Transverse colon (tissue), 4 donors: ENCODE measurements at regions not wholly inside any gene's neighbourhood (a gene's known extent, or its start where the extent isn't known, plus 50 kb on each side); places are given as distances from the start of the nearest gene placed in this dataset.
"Not testable (repeated sequence)": the region's sequence is repeated elsewhere in the genome, so short reads cannot be mapped to it uniquely, and the experiment has no call there.

Experiments
- DNase-seq: peaks from one replicate; pipeline ENCODE4 v3.0.0-alpha.2; 2019
- H3K27ac ChIP-seq, 4 donors: fragments of 200-600 bp; sonication (generic); 2 replicates each; pipeline ENCODE4 v1.5.1; 2016 to 2018; ENCODE audit warnings: inconsistent platforms in 4 of 4
- H3K27me3 ChIP-seq: fragments of 200-600 bp; sonication (generic); 2 replicates; pipeline ENCODE4 v1.5.1; 2017; ENCODE audit warnings: inconsistent platforms
- H3K36me3 ChIP-seq, 4 donors: fragments of 200-600 bp; sonication (generic); 2 replicates each; pipeline ENCODE4 v1.5.1; 2017 to 2019; ENCODE audit warnings: inconsistent platforms in 4 of 4
- H3K4me1 ChIP-seq, 4 donors: fragments of 200-600 bp; sonication (generic); 2 replicates each; pipeline ENCODE4 v1.5.1; 2017 to 2020; ENCODE audit warnings: inconsistent platforms in 4 of 4
- H3K4me3 ChIP-seq, 4 donors: fragments of 200-600 bp; sonication (generic); 1 replicate in 1 of 4; 2 replicates in 3 of 4; pipeline versions ENCODE4 v1.5.1 to v1.6.1; 2017 to 2019; ENCODE audit warnings: inconsistent platforms in 4 of 4
- H3K9me3 ChIP-seq, 2 donors: fragments of 200-600 bp; sonication (generic); 2 replicates each; pipeline ENCODE4 v1.5.1; 2017 to 2019; ENCODE audit warnings: inconsistent platforms in 2 of 2
- EP300 ChIP-seq: sonication (generic); formaldehyde crosslinking; IDR thresholded peaks from one replicate; pipeline ENCODE4 v1.6.1; 2017; ENCODE audit warnings: antibody characterized with exemption, low read depth
- POLR2A ChIP-seq: fragments of 450-650 bp; IDR thresholded peaks from one replicate; pipeline ENCODE4 v1.6.1; 2016; ENCODE audit warnings: antibody characterized with exemption, mild to moderate bottlenecking, moderate library complexity
- POLR2AphosphoS5 ChIP-seq, 3 donors: sonication (generic); formaldehyde crosslinking; IDR thresholded peaks; one replicate each; pipeline ENCODE4 v1.6.1; 2016; ENCODE audit warnings: antibody characterized with exemption in 3 of 3
- WGBS, 2 donors: methylation state at CpG; one replicate each; pipeline ENCODE4 v1.1.5; 2018; ENCODE audit warnings: low coverage in 1 of 2; 5-methylcytosine and 5-hydroxymethylcytosine counted together
- in situ Hi-C, 4 donors: fragments of 200-750 bp; cut with MboI; loops; one replicate each; pipeline versions ENCODE4 v1.15.0 to v1.15.1; 2017; ENCODE audit warnings: low sequenced_read_pairs in 3 of 4, low pct_ligation_motif_present in 1 of 4, low pct_unique_long_range_greater_than_20kb in 1 of 4
- intact Hi-C: fragments of 100-400 bp; cut with DNase I; formaldehyde crosslinking; loops from one replicate; pipeline ENCODE4 v1.15.1; 2023; ENCODE audit warnings: low total_unique reads
- TF ChIP-seq, protein P1 (sequence below), 5 experiments: fragments of 200-600 bp in 3 of 5; fragments of 450-650 bp in 2 of 5; sonication (generic) in 3 of 5; IDR thresholded peaks; 1 replicate in 2 of 5; 2 replicates in 3 of 5; pipeline ENCODE4 v1.5.1; 2016 to 2017; ENCODE audit warnings: antibody characterized with exemption in 5 of 5, inconsistent platforms in 3 of 5, mild to moderate bottlenecking in 2 of 5, moderate library complexity in 1 of 5

DNA sequence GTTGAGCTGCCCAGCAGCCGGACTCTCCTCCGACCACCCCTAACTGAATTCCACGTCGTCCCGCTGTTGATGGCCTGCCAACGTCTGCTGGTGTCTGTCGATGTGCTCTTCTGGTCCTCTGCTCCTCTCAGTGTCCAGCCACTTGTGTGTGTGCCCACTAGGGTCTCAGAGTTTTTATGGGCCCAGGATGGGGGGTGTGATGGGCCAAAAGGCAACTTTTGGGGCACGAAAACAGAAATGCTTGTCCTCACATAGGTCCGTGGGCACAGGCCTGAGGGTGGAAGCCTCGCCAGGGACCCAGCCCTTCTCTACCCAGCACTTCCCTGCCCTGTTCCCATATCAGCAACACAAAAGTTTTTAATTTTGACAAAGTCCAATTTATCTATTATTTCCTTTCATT is 85.7 kb upstream of the RUFY1 start:
- 85% methylated on average over 10 of the region's 10 CpGs; no CpG with 5 or more reads in 1 of the 2 donors for WGBS, 2 donors
- no peak for DNase-seq
- Histone ChIP-seq H3K27me3 (no peaks in the 10 kb centered on the region), H3K4me1 (no peaks in the 10 kb centered on the region), H3K36me3 (no peaks in the 10 kb centered on the region), H3K27ac (no peak overlapping the region), H3K9me3 (no peaks in the 10 kb centered on the region), H3K4me3 (no peak overlapping the region)
- TF ChIP-seq, protein P1, sequence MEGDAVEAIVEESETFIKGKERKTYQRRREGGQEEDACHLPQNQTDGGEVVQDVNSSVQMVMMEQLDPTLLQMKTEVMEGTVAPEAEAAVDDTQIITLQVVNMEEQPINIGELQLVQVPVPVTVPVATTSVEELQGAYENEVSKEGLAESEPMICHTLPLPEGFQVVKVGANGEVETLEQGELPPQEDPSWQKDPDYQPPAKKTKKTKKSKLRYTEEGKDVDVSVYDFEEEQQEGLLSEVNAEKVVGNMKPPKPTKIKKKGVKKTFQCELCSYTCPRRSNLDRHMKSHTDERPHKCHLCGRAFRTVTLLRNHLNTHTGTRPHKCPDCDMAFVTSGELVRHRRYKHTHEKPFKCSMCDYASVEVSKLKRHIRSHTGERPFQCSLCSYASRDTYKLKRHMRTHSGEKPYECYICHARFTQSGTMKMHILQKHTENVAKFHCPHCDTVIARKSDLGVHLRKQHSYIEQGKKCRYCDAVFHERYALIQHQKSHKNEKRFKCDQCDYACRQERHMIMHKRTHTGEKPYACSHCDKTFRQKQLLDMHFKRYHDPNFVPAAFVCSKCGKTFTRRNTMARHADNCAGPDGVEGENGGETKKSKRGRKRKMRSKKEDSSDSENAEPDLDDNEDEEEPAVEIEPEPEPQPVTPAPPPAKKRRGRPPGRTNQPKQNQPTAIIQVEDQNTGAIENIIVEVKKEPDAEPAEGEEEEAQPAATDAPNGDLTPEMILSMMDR (IDR thresholded peaks at IDR 0.05), result no peak
- TF ChIP-seq POLR2A, result no peak
- TF ChIP-seq POLR2AphosphoS5 (IDR thresholded peaks at IDR 0.05), result no peak
- no peak for TF ChIP-seq EP300
- intact Hi-C loops (no loop called here), in situ Hi-C loops (no loop called here)

DNA sequence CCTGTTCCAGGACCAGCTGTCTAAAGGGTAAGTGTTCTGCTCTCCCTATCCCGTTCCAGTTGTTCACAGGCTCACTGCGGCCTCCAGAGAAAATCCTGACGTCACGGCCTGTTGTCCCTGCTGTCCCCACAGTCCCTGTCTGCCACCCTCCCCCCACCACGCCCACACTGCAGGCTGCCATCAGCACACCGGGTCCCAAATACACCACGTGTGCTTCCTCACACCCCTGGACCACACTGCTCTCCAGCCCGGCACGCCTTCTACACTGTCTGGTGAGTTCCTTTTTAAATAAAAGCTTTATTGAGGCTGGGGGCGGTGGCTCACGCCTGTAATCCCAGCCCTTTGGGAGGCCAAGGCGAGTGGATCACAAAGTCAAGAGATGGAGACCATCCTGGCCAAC is 88.3 kb upstream of the RUFY1 start:
- in situ Hi-C loops (no loop called here), intact Hi-C loops (no loop called here)
- H3K4me3 ChIP-seq, result no peak overlapping the region
- no peaks in the 10 kb centered on the region for H3K9me3 ChIP-seq
- H3K4me1 ChIP-seq, result no peaks in the 10 kb centered on the region
- WGBS, 2 donors, result 80 to 81% methylated on average over 1 to 12 of the region's 12 CpGs
- DNase-seq, result no peak
- H3K27me3 ChIP-seq, result no peaks in the 10 kb centered on the region
- no peak overlapping the region for H3K27ac ChIP-seq
- no peaks in the 10 kb centered on the region for H3K36me3 ChIP-seq
- no peak for TF ChIP-seq POLR2AphosphoS5 (IDR thresholded peaks at IDR 0.05)

DNA sequence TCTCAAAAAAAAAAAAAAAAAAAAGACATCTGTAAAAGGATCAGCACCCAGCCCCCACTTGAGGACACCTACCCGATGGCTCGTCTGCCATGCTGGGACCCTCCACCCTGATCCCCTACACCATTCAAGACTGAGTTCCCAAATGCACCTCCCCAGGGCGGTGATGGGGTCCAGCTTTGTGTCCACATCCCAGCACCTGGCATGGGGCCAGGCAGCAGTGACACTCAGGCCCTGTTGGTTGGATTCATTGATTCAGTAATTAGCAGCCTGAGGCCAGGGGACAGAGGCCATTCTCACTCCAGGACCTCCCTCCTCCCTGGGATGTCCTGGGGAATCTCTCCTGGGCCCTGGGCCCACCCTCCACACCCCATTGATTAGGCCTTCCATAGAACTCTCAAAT is 88.8 kb upstream of the RUFY1 start:
- H3K27ac ChIP-seq, result no peak overlapping the region
- H3K4me3 ChIP-seq, result no peak overlapping the region
- H3K36me3 ChIP-seq, result no peaks in the 10 kb centered on the region
- intact Hi-C loops (no loop called here), in situ Hi-C loops (no loop called here)
- H3K9me3 ChIP-seq, result no peaks in the 10 kb centered on the region
- no peak for TF ChIP-seq EP300
- no peak for TF ChIP-seq POLR2AphosphoS5 (IDR thresholded peaks at IDR 0.05)
- TF ChIP-seq, protein P1 (IDR thresholded peaks at IDR 0.05), result no peak
- no peak for TF ChIP-seq POLR2A
- no peaks in the 10 kb centered on the region for H3K27me3 ChIP-seq
- DNase-seq, result no peak
- H3K4me1 ChIP-seq, result no peaks in the 10 kb centered on the region
- 68% methylated on average over 3 of the region's 3 CpGs; no CpG with 5 or more reads in 1 of the 2 donors for WGBS, 2 donors

DNA sequence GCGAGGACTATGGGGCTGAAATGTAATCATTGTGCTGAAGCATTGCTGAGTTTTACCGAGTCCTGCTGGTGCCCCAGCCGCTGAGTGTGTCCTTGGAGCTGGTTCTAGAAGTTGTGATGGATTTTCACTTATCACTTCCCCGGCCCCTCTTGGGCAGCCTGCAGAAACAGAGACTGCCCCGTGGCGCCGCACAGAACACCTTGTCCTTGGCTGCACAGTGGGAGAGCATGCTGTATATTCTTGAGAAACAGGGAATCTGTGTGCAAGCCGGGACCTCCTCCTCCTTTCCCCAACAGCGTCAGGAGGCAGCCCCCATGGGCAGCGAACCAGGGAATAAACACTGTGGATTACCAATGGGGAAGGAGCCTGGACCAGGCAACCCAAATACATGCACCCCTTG is 90.6 kb upstream of the RUFY1 start:
- intact Hi-C loops, result no loop called here
- Histone ChIP-seq H3K27ac (no peak overlapping the region), H3K4me1 (no peaks in the 10 kb centered on the region), H3K9me3 (peaks cover 0 to 6% of the 10 kb centered on the region in 2 donors), H3K4me3 (no peak overlapping the region), H3K36me3 (no peaks in the 10 kb centered on the region), H3K27me3 (no peaks in the 10 kb centered on the region)
- TF ChIP-seq EP300, result no peak
- TF ChIP-seq, protein P1 (IDR thresholded peaks at IDR 0.05), result no peak
- no peak for TF ChIP-seq POLR2AphosphoS5 (IDR thresholded peaks at IDR 0.05)
- no peak for TF ChIP-seq POLR2A
- DNase-seq, result no peak
- WGBS, 2 donors, result 68 to 70% methylated on average over 2 to 10 of the region's 10 CpGs
- in situ Hi-C loops, result no loop called here

DNA sequence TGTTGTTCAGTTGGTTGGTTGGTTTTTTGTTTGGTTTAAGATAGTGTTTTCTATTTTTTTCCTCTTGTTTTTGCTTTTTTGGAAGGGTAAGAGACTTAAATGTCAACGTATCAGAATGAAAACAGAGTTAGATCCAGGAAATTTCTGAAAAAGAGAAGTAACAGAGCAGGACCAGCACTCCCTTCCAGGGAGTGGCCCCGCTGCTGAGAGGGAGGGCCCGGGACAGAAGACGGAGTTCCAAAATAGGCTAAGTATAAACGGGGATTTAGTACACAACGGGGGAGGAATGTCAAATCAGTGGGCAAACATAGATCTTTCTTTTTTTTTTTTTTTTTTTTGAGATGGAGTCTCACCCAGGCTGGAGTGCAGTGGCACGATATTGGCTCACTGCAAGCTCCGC is 92.7 kb upstream of the RUFY1 start:
- TF ChIP-seq, protein P1 (IDR thresholded peaks at IDR 0.05), result no peak
- TF ChIP-seq POLR2A (no peak), POLR2AphosphoS5 (IDR thresholded peaks at IDR 0.05) (no peak), EP300 (no peak)
- intact Hi-C loops, result no loop called here
- no peak overlapping the region for H3K27ac ChIP-seq
- H3K4me3 ChIP-seq, result no peak overlapping the region
- 75 to 87% methylated on average over 3 to 8 of the region's 8 CpGs for WGBS, 2 donors
- H3K4me1 ChIP-seq, result no peaks in the 10 kb centered on the region
- no peaks in the 10 kb centered on the region for H3K27me3 ChIP-seq
- no peak for DNase-seq
- no peaks in the 10 kb centered on the region for H3K36me3 ChIP-seq
- in situ Hi-C loops, result no loop called here
- H3K9me3 ChIP-seq, result peaks cover 0 to 6% of the 10 kb centered on the region in 2 donors

DNA sequence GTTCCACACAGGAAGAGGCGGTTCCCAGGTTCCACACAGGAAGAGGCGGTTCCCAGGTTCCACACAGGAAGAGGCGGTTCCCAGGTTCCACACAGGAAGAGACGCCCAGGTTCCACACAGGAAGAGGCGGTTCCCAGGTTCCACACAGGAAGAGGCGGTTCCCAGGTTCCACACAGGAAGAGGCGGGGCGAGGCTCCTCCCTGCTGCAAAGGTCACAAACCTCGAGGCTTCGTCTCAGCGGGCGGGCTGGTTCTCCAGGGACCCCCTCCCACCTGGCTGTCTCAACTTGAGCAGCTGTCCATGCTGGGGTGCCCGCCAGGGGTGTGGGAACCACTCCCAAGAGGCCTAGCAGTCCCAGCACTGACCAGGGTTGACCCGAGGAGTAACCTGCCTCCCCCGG is 94.3 kb upstream of the RUFY1 start:
- 90% methylated on average over 7 of the region's 15 CpGs; no CpG with 5 or more reads in 1 of the 2 donors for WGBS, 2 donors
- in situ Hi-C loops, result not testable (repeated sequence)

More for the DNA sequence above, 94.3 kb upstream of the RUFY1 start:
- H3K36me3 ChIP-seq, H3K9me3 ChIP-seq, H3K4me3 ChIP-seq, DNase-seq, intact Hi-C loops, H3K4me1 ChIP-seq, H3K27ac ChIP-seq, H3K27me3 ChIP-seq: not testable (repeated sequence)
